Kidney epithelial cell (primary cell): ENCODE measurements at regions not wholly inside any gene's neighbourhood (a gene's known extent, or its start where the extent isn't known, plus 50 kb on each side); places are given as distances from the start of the nearest gene placed in this dataset.
"Not testable (repeated sequence)": the region's sequence is repeated elsewhere in the genome, so short reads cannot be mapped to it uniquely, and the experiment has no call there.

Source experiments
- DNase-seq: peaks from one replicate; pipeline ENCODE4 v3.0.0-alpha.2; 2010; ENCODE audit warnings: low read depth
- H3K27me3 ChIP-seq: 2 replicates; pipeline ENCODE4 v1.6.0; 2011; ENCODE audit warnings: low read length; ENCODE audit not compliant: control insufficient read depth, insufficient read depth
- H3K36me3 ChIP-seq: 2 replicates; pipeline ENCODE4 v1.5.1; 2011; ENCODE audit warnings: low read length; ENCODE audit not compliant: control insufficient read depth, insufficient read depth
- H3K4me3 ChIP-seq: 2 replicates; pipeline ENCODE4 v1.5.1; 2011; ENCODE audit warnings: low read depth, mild to moderate bottlenecking, control low read depth, low read length
- TF ChIP-seq, protein P1 (sequence below): IDR thresholded peaks from 2 replicates; pipeline ENCODE4 v1.5.1; 2011; ENCODE audit warnings: mild to moderate bottlenecking, moderate library complexity, low read length, control low read depth, inconsistent platforms; ENCODE audit not compliant: insufficient read depth, poor library complexity, severe bottlenecking

DNA sequence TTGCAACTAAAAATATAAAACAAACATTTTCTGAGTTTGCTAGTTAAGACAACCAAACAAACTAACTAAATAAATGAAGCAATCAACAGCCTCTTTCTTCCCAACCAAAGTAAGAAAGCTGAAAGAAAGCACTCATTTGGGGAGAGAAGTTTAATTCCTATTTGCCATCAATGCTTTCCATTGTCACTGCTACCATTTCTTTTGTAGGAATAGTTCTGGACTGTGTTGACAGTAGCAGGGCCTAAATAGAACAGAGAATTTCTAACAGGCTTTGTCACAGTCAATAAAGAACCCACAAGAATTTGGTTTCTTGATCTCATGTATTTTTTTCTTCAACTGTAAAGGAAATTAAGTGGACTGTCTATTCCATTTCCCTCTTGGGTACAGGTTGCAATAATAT, 1886.4 kb upstream of the TENM3 start:
- no peaks in the 10 kb centered on the region for H3K27me3 ChIP-seq
- TF ChIP-seq, protein P1, sequence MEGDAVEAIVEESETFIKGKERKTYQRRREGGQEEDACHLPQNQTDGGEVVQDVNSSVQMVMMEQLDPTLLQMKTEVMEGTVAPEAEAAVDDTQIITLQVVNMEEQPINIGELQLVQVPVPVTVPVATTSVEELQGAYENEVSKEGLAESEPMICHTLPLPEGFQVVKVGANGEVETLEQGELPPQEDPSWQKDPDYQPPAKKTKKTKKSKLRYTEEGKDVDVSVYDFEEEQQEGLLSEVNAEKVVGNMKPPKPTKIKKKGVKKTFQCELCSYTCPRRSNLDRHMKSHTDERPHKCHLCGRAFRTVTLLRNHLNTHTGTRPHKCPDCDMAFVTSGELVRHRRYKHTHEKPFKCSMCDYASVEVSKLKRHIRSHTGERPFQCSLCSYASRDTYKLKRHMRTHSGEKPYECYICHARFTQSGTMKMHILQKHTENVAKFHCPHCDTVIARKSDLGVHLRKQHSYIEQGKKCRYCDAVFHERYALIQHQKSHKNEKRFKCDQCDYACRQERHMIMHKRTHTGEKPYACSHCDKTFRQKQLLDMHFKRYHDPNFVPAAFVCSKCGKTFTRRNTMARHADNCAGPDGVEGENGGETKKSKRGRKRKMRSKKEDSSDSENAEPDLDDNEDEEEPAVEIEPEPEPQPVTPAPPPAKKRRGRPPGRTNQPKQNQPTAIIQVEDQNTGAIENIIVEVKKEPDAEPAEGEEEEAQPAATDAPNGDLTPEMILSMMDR = no peak
- H3K36me3 ChIP-seq = no peaks in the 10 kb centered on the region
- no peak overlapping the region for H3K4me3 ChIP-seq
- DNase-seq = no peak

DNA sequence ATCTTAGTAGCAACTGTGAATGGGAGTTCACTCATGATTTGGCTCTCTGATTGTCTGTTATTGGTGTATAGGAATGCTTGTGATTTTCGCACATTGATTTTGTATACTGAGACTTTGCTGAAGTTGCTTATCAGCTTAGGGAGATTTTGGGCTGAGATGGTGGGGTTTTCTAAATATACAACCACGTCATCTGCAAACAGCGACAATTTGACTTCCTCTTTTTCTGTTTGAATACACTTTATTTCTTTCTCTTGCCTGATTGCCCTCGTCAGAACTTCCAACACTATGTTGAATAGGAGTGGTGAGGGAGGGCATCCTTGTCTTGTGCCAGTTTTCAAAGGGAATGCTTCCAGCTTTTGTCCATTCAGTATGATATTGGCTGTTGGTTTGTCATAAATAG, 1883.1 kb upstream of the TENM3 start:
- not testable (repeated sequence) for H3K27me3 ChIP-seq, H3K36me3 ChIP-seq, H3K4me3 ChIP-seq, DNase-seq

DNA sequence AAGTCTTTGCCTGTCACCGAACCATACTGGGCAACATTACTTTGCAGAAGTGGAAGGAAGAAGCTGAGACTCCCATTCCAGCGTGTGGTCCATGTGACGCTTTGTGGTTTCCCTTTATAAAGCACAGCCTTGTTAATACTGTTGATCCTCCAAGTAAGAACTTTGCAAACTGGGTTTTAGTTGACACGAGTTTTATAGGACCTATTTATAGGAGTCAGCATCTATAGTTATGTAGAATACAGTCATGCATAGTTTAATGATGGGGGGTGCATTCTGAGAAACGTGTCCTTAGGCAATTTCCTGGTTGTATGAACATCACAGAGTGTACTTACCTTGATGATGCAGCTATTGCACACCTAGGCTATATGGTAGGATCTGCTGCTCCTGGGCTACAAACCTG, 1879.4 kb upstream of the TENM3 start:
- H3K36me3 ChIP-seq = no peaks in the 10 kb centered on the region
- no peak for DNase-seq
- H3K4me3 ChIP-seq = no peak overlapping the region
- TF ChIP-seq, protein P1 = no peak
- no peaks in the 10 kb centered on the region for H3K27me3 ChIP-seq

DNA sequence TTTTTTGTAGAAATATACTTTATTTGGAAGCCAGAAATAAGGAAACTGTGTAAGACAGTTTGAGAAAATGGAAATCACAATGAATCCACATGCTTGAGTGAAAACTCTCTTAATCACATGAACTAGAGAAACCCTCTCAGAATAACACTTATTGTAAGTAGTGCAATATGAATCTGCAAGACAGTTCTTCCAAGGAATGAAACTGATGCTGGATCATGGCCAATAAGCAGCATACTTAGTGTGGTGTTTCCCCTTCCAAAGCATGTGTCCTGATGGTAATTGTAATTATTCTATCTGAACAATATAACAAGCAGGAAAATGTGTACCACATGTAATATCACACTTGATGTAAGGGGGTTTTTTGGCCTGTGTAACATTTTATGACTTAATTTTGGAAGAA, 1870.5 kb upstream of the TENM3 start:
- Histone ChIP-seq H3K4me3 (no peak overlapping the region), H3K36me3 (no peaks in the 10 kb centered on the region), H3K27me3 (no peaks in the 10 kb centered on the region)
- TF ChIP-seq, protein P1 = no peak
- DNase-seq = no peak

DNA sequence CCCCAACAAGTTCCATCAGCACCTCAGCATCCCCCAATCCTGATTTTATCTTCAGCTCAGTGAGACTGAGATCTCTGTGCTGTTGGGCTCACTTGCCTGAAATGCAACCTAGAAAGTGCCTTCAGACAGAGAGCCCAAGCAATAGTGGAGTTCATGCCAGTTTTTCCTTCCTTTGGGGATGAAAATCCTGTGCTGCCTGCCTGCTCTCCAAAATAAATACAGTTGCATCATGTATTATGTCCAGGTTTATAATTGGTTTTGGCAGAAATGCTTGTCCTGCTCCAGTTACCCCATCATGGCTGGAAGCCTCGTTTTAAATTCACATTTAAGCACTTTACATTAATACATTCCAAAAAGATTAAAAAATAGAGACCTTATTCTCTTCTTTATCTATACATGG, 1865.5 kb upstream of the TENM3 start:
- Histone ChIP-seq H3K36me3 (no peaks in the 10 kb centered on the region), H3K27me3 (no peaks in the 10 kb centered on the region), H3K4me3 (no peak overlapping the region)
- TF ChIP-seq, protein P1 = no peak
- no peak for DNase-seq

DNA sequence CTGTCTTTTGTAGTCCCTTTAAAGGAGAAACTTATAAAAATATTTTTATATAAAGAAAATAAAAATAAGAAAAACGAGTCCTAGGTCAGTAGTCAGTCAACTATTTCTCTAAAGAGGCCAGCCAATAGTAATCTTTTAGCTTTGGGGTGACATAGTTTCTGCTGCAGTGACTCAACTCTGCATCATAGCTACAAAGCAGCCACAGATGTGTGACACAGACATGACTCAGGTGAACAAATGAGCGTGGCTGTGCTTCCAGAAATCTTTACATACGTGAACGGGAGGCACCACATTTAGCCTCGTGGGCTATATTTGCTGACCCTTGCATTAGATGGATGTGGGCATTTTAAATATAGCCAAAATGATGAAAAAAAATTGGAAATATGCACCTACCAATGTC, 1862.5 kb upstream of the TENM3 start:
- DNase-seq = peak; percentile 52
- H3K36me3 ChIP-seq = no peaks in the 10 kb centered on the region
- H3K4me3 ChIP-seq = no peak overlapping the region
- H3K27me3 ChIP-seq = no peaks in the 10 kb centered on the region
- TF ChIP-seq, protein P1 = no peak

DNA sequence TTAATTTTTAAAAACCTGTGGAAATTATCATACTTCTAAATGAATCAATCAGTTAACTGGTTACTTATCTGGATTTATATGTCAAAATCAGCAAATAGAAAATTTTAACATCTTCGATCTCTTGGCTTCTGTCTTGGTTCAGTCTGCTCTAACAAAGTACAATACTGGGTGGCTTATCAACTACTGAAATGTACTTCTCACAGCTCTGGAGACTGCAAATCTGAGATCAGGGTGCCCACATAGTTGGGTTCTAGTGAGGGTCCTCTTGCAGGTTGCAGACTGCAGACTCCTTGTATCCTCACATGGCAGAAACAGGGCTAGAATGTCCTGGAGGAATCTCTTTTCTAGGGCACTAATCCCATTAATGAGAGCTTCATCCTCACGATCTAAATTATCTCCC, 1851.6 kb upstream of the TENM3 start:
- no peaks in the 10 kb centered on the region for H3K36me3 ChIP-seq
- H3K27me3 ChIP-seq = no peaks in the 10 kb centered on the region
- TF ChIP-seq, protein P1 = no peak
- DNase-seq = no peak
- no peak overlapping the region for H3K4me3 ChIP-seq
